Sigmoid colon (tissue), 6 donors: ENCODE measurements at regions not wholly inside any gene's neighbourhood (a gene's known extent, or its start where the extent isn't known, plus 50 kb on each side); places are given as distances from the start of the nearest gene placed in this dataset.

ENCODE experiments used
- DNase-seq: peaks from one replicate; pipeline ENCODE4 v3.0.0-alpha.2; 2019
- H3K27ac ChIP-seq, 4 donors: fragments of 200-600 bp; sonication (generic); one replicate each; pipeline ENCODE4 v1.5.1; 2016 to 2019; ENCODE audit warnings: mild to moderate bottlenecking in 1 of 4
- H3K27me3 ChIP-seq, 3 donors: fragments of 200-600 bp; sonication (generic); one replicate each; pipeline ENCODE4 v1.5.1; 2019; ENCODE audit warnings: mild to moderate bottlenecking in 1 of 3
- H3K36me3 ChIP-seq, 4 donors: fragments of 200-600 bp; sonication (generic); one replicate each; pipeline ENCODE4 v1.5.1; 2016 to 2019
- H3K4me1 ChIP-seq, 4 donors: fragments of 200-600 bp; sonication (generic); one replicate each; pipeline ENCODE4 v1.5.1; 2017 to 2019
- H3K4me3 ChIP-seq, 4 donors: fragments of 200-600 bp; sonication (generic); one replicate each; pipeline ENCODE4 v1.5.1; 2017 to 2019; ENCODE audit warnings: mild to moderate bottlenecking in 2 of 4, moderate library complexity in 1 of 4
- H3K9me3 ChIP-seq, 4 donors: fragments of 200-600 bp in 3 of 4; sonication (generic) in 3 of 4; one replicate each; pipeline versions ENCODE4 v1.5.1 to v1.6.1; 2013 to 2019
- CTCF ChIP-seq, 4 experiments: fragments of 450-650 bp in 3 of 4; fragments of 200-600 bp in 1 of 4; IDR thresholded peaks; one replicate each; pipeline ENCODE4 v1.5.1; 2016 to 2019; ENCODE audit warnings: antibody characterized with exemption in 4 of 4, mild to moderate bottlenecking in 3 of 4, moderate library complexity in 2 of 4
- EP300 ChIP-seq, 4 donors: sonication (generic); formaldehyde crosslinking; IDR thresholded peaks; one replicate each; pipeline ENCODE4 v1.6.1; 2017; ENCODE audit warnings: antibody characterized with exemption in 4 of 4
- POLR2A ChIP-seq, 2 donors: fragments of 450-650 bp; IDR thresholded peaks; one replicate each; pipeline ENCODE4 v1.6.1; 2016; ENCODE audit warnings: antibody characterized with exemption in 2 of 2, mild to moderate bottlenecking in 2 of 2, moderate library complexity in 2 of 2
- POLR2AphosphoS5 ChIP-seq, 4 donors: sonication (generic); formaldehyde crosslinking; IDR thresholded peaks; one replicate each; pipeline ENCODE4 v1.6.1; 2017; ENCODE audit warnings: antibody characterized with exemption in 4 of 4
- WGBS, 2 donors: extraction: QIAGEN DNeasy Blood & Tissue Kit; methylation state at CpG; one replicate each; pipeline ENCODE4 v1.1.7; 2013; 5-methylcytosine and 5-hydroxymethylcytosine counted together
- intact Hi-C: fragments of 100-400 bp; cut with DNase I; formaldehyde crosslinking; loops from one replicate; pipeline ENCODE4 v1.15.1; 2023
- donor health status: healthy with polysubstance abuse.
- donor health status: healthy.

GRCh38 chr17:72514321-72514861 lies 393.6 kb downstream of the SOX9 start:
- H3K36me3 ChIP-seq = no peaks in the 10 kb centered on the region
- intact Hi-C loops = no loop called here
- H3K27me3 ChIP-seq = no peaks in the 10 kb centered on the region
- no peak for DNase-seq
- H3K9me3 ChIP-seq = no peaks in the 10 kb centered on the region
- 90 to 93% methylated on average over 7 of the region's 7 CpGs for WGBS, 2 donors
- no peak overlapping the region for H3K4me3 ChIP-seq
- H3K4me1 ChIP-seq = no peaks in the 10 kb centered on the region
- H3K27ac ChIP-seq = no peak overlapping the region
- TF ChIP-seq POLR2A (IDR thresholded peaks at IDR 0.05) (no peak), EP300 (IDR thresholded peaks at IDR 0.05) (no peak), CTCF (IDR thresholded peaks at IDR 0.05) (no peak), POLR2AphosphoS5 (IDR thresholded peaks at IDR 0.05) (no peak)

- H3K9me3 ChIP-seq = no peaks in the 10 kb centered on the region
- H3K4me1 ChIP-seq = no peaks in the 10 kb centered on the region
- H3K27me3 ChIP-seq = no peaks in the 10 kb centered on the region
- H3K36me3 ChIP-seq = no peaks in the 10 kb centered on the region
- TF ChIP-seq CTCF (IDR thresholded peaks at IDR 0.05) (no peak), POLR2A (IDR thresholded peaks at IDR 0.05) (no peak), POLR2AphosphoS5 (IDR thresholded peaks at IDR 0.05) (no peak), EP300 (IDR thresholded peaks at IDR 0.05) (no peak)
- 79 to 85% methylated on average over 6 of the region's 6 CpGs for WGBS, 2 donors
- no peak overlapping the region for H3K4me3 ChIP-seq
- no peak overlapping the region for H3K27ac ChIP-seq
- intact Hi-C loops = no loop called here
- DNase-seq = no peak
Measured at GRCh38 chr17:72514891-72515290, 394.1 kb downstream of the SOX9 start.

GRCh38 chr17:72515291-72516065 lies 394.7 kb downstream of the SOX9 start:
- no peaks in the 10 kb centered on the region for H3K36me3 ChIP-seq
- no peak overlapping the region for H3K4me3 ChIP-seq
- H3K27me3 ChIP-seq = no peaks in the 10 kb centered on the region
- WGBS, 2 donors = 69 to 79% methylated on average over 13 of the region's 13 CpGs
- H3K4me1 ChIP-seq = no peaks in the 10 kb centered on the region
- H3K9me3 ChIP-seq = no peaks in the 10 kb centered on the region
- TF ChIP-seq POLR2A (IDR thresholded peaks at IDR 0.05) = no peak
- TF ChIP-seq POLR2AphosphoS5 (IDR thresholded peaks at IDR 0.05) = no peak
- no peak for TF ChIP-seq CTCF (IDR thresholded peaks at IDR 0.05)
- TF ChIP-seq EP300 (IDR thresholded peaks at IDR 0.05) = no peak
- no peak for DNase-seq
- intact Hi-C loops = no loop called here
- H3K27ac ChIP-seq = no peak overlapping the region

- no peak overlapping the region for H3K4me3 ChIP-seq
- no peaks in the 10 kb centered on the region for H3K36me3 ChIP-seq
- H3K9me3 ChIP-seq = no peaks in the 10 kb centered on the region
- TF ChIP-seq POLR2AphosphoS5 (IDR thresholded peaks at IDR 0.05) (no peak), CTCF (IDR thresholded peaks at IDR 0.05) (no peak), POLR2A (IDR thresholded peaks at IDR 0.05) (no peak), EP300 (IDR thresholded peaks at IDR 0.05) (no peak)
- WGBS, 2 donors = 80 to 82% methylated on average over 15 of the region's 15 CpGs
- no peaks in the 10 kb centered on the region for H3K4me1 ChIP-seq
- H3K27me3 ChIP-seq = no peaks in the 10 kb centered on the region
- H3K27ac ChIP-seq = no peak overlapping the region
- intact Hi-C loops = no loop called here
- no peak for DNase-seq
Measured at GRCh38 chr17:72516772-72517399, 396.1 kb downstream of the SOX9 start.
